ENCODE measurements at regions not wholly inside any gene's neighbourhood (a gene's known extent, or its start where the extent isn't known, plus 50 kb on each side); places are given as distances from the start of the nearest gene placed in this dataset.
"Not testable (repeated sequence)": the region's sequence is repeated elsewhere in the genome, so short reads cannot be mapped to it uniquely, and the experiment has no call there.

- Mint-ChIP-seq H3K36me3 (ENCODE audit: low read depth) (no peaks in the 10 kb centered on the region), H3K4me3 (no peak overlapping the region), H3K27me3 (no peaks in the 10 kb centered on the region), H3K9me3 (peaks cover 4% of the 10 kb centered on the region), H3K4me1 (no peaks in the 10 kb centered on the region), H3K27ac (no peak overlapping the region)
- no peak for DNase-seq
- intact Hi-C loops (cut with micrococcal nuclease), result no loop called here
- no peak for TF ChIP-seq CTCF (IDR thresholded peaks at IDR 0.05)
- ChIA-PET CTCF (no interaction called here), POLR2A (no interaction called here)
- no peak for ATAC-seq (ENCODE audit: low read depth)
These were observed 1220.5 kb upstream of the TMEM132C start for GRCh38 chr12:127046467-127046866.

GRCh38 chr12:127048057-127048456, 1218.9 kb upstream of the TMEM132C start:
- POLR2A ChIA-PET, result no interaction called here
- H3K27me3 Mint-ChIP-seq, result no peaks in the 10 kb centered on the region
- CTCF ChIA-PET, result no interaction called here
- no peak overlapping the region for H3K27ac Mint-ChIP-seq
- intact Hi-C loops (cut with micrococcal nuclease), result no loop called here
- H3K4me1 Mint-ChIP-seq, result no peaks in the 10 kb centered on the region
- no peak for ATAC-seq (ENCODE audit: low read depth)
- H3K36me3 Mint-ChIP-seq (ENCODE audit: low read depth), result no peaks in the 10 kb centered on the region
- peaks cover 4% of the 10 kb centered on the region for H3K9me3 Mint-ChIP-seq
- TF ChIP-seq CTCF (IDR thresholded peaks at IDR 0.05), result no peak
- no peak overlapping the region for H3K4me3 Mint-ChIP-seq
- DNase-seq, result no peak

- ATAC-seq (ENCODE audit: low read depth); H3K27ac Mint-ChIP-seq; H3K4me3 Mint-ChIP-seq; H3K4me1 Mint-ChIP-seq; intact Hi-C loops (cut with micrococcal nuclease); CTCF ChIA-PET; DNase-seq; H3K9me3 Mint-ChIP-seq; H3K27me3 Mint-ChIP-seq; POLR2A ChIA-PET; H3K36me3 Mint-ChIP-seq (ENCODE audit: low read depth): not testable (repeated sequence)
These were observed 1218.4 kb upstream of the TMEM132C start for GRCh38 chr12:127048525-127048924.

GRCh38 chr12:127051139-127051538, 1215.8 kb upstream of the TMEM132C start:
- intact Hi-C loops (cut with micrococcal nuclease), result no loop called here
- TF ChIP-seq CTCF (IDR thresholded peaks at IDR 0.05), result no peak
- Mint-ChIP-seq H3K27me3 (no peaks in the 10 kb centered on the region), H3K9me3 (peaks cover 4% of the 10 kb centered on the region), H3K27ac (no peak overlapping the region), H3K36me3 (ENCODE audit: low read depth) (no peaks in the 10 kb centered on the region), H3K4me1 (no peaks in the 10 kb centered on the region), H3K4me3 (no peak overlapping the region)
- ChIA-PET POLR2A (no interaction called here), CTCF (no interaction called here)
- no peak for ATAC-seq (ENCODE audit: low read depth)
- no peak for DNase-seq

GRCh38 chr12:127052511-127053232, 1214.3 kb upstream of the TMEM132C start:
- ATAC-seq (ENCODE audit: low read depth) (no peak), DNase-seq (no peak)
- Mint-ChIP-seq H3K4me3 (no peak overlapping the region), H3K9me3 (peaks cover 6% of the 10 kb centered on the region), H3K4me1 (no peaks in the 10 kb centered on the region), H3K27me3 (no peaks in the 10 kb centered on the region), H3K27ac (no peak overlapping the region), H3K36me3 (ENCODE audit: low read depth) (no peaks in the 10 kb centered on the region)
- CTCF ChIA-PET, result no interaction called here
- no peak for TF ChIP-seq CTCF (IDR thresholded peaks at IDR 0.05)
- POLR2A ChIA-PET, result no interaction called here
- intact Hi-C loops (cut with micrococcal nuclease), result no loop called here

GRCh38 chr12:127054531-127054930, 1212.4 kb upstream of the TMEM132C start:
- no peak for TF ChIP-seq CTCF (IDR thresholded peaks at IDR 0.05)
- peaks cover 3% of the 10 kb centered on the region for H3K9me3 Mint-ChIP-seq
- CTCF ChIA-PET, result no interaction called here
- H3K27me3 Mint-ChIP-seq, result no peaks in the 10 kb centered on the region
- ATAC-seq (ENCODE audit: low read depth) (no peak), DNase-seq (no peak)
- no peak overlapping the region for H3K4me3 Mint-ChIP-seq
- no peaks in the 10 kb centered on the region for H3K36me3 Mint-ChIP-seq (ENCODE audit: low read depth)
- H3K4me1 Mint-ChIP-seq, result no peaks in the 10 kb centered on the region
- intact Hi-C loops (cut with micrococcal nuclease), result no loop called here
- H3K27ac Mint-ChIP-seq, result no peak overlapping the region
- POLR2A ChIA-PET, result no interaction called here

Measured in activated B cell treated with CpG ODN at 0.5 μM for 24 hours (primary cell).